GM19395 (cell line): ENCODE measurements at regions not wholly inside any gene's neighbourhood (a gene's known extent, or its start where the extent isn't known, plus 50 kb on each side); places are given as distances from the start of the nearest gene placed in this dataset.

Experiments used
- ATAC-seq: cut with Tn5 transposase; IDR thresholded peaks from one replicate; pipeline ENCODE4 v1.9.1; 2021; ENCODE audit warnings: mild to moderate bottlenecking, moderate library complexity; ENCODE audit not compliant: unreplicated experiment

DNA sequence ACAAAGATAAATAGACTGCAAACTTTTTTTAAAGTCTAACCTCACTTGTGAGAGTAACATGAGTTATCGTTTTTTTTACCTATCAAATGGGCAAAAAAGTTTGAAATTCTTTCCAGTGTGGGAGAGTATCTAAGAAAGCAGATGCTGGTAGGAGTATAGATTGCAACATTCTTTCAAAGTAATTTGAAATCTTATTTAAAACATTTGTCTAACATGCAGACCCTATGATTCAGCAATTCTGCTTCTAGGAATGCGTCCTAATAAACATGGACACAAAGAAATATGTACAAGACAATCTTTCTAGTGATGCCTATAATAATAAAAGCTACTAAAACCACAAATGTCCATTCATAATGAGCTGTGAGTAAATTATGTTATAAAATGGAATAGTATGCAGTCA lies 110.4 kb upstream of the TMCC3 start:
- ATAC-seq: no peak

DNA sequence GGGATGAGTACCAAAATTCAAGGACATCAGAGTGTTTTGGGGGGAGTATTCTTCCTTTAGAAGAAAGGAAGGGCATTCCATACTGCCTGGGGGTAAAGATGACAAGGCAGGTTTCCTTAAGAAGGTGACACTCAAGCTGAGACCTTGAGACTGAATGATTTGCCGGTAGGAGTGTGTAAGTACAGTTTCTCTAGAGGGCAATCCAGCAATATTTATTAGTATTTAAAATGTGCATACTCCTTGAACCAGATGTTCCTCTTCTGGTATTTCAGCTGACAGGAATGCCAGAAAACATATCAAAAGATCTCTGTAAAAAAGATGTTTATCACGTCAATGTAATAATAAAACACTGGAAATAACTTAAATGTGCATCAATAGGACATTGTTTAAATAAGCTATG lies 106.4 kb upstream of the TMCC3 start:
- ATAC-seq: no peak

DNA sequence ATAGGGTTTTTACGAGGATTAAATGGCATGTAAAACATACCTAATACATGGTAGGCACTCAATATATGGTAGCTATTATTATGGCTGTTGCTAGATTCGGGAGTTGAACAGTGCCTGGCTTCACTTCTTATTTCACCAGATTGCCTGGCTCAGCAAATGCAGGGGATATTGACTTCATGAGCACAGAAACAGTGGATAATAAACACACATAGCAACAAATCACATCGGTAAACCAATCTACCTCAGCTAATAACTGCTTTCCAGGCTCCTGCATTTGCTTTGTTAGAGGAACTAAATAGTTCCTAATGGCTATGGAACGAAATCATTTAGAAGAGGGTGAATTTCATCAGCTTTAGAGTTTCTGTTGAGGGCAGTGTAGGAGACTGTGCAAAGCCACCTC lies 105.2 kb upstream of the TMCC3 start:
- no peak for ATAC-seq

DNA sequence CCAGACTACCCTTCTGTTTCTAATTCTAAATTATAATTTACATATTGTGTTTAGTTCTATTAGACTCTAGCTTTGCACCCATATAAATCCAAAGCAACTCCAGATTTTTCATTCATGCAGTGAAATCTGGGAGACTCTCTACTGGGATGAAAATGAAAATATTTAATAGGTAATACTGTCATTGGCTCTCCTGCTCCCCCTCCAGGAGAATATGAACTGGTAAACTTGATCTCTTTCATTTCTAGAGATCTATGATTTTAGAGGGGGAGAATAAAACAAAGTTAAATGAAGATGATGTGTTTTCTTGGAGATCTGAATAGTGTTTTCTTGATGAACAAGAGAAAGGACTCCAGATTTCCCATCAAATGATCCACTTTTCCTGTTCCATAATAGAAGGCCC lies 104.3 kb upstream of the TMCC3 start:
- no peak for ATAC-seq

DNA sequence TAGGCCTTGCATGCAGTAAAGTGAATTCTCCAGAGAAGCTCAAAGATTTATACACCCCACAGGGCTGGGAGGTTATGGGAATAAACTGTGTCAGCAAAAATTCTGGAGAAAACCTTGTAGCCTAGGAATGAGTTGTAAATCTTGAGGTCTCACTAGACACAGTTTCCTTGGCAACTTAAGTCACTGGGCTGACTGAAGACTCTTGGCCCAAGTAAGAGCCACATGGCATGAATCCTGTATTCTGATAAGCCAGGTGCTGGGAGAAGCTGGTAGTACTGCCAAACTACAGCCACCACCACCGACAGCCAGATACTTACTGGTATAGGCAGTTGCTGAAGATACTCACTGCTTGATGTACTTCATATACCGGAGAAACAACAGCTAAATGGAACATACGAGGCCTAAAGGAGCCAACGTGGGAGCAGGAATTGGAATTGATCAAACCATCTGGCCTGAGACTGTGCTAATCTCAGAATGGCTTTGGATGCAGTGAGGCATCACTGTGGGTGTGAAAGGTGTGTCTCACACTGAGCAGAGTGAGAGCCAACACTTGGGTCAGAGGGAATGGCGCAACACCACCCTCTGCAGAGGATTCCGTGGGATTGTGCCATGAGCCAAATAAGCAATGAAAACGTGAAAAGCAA lies 102.8 kb upstream of the TMCC3 start:
- no peak for ATAC-seq

DNA sequence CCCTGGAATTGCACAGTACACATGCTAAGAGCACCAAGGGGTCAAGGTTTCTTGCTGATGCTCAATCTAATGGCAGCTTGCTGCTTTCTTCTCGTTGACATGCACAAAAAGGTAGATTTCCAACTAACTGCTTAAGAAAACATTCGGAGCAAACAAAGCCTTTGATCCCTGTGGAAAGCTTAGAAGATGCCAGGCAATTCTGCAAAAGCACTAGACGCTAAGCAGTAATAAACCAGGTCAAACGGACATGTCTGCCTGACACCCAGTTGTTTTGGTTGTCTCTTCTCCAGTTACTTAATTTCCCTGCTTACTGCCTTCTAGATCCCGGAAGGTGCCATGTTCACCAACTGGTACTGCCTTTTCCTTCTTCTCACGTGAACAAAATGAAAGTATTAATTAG lies 100.5 kb upstream of the TMCC3 start:
- no peak for ATAC-seq

DNA sequence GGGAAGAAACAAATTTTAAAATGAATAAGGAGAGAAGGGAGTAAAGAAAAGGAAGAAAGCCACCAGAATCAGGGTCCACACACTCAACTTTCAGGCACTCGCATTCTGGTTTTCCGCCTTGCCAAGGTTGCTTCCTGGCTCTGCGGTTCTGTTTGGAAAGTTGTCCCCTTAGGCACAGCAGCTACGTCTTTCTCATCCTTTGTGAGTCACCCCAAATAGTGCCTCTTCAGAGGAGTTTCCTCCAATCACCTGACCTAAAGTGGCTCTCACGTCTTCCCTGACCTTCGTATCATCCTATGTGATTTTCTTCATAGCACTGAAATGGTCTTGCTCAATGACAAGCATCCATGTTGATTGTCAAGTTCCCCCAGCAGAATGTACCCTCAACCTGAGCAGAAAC lies 99.5 kb upstream of the TMCC3 start:
- no peak for ATAC-seq

DNA sequence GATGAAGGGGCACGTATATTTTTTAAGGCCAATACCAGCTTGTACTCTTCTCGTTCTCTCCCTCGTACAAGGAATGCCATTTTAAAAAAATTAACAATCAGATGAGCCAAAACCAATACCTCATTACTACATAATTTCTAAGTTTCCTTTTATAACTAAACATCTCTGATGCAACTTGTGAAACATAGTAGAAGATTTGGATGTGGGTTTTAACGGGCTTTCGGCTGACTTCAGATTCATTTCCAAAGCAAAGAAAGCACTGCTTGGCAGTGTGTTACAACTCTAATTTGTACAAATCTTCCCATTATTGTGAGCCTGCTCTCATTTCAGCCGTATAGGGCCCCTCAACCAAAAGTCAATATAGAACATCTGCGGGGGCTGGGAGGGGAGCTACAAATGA lies 99.1 kb upstream of the TMCC3 start:
- ATAC-seq: no peak

DNA sequence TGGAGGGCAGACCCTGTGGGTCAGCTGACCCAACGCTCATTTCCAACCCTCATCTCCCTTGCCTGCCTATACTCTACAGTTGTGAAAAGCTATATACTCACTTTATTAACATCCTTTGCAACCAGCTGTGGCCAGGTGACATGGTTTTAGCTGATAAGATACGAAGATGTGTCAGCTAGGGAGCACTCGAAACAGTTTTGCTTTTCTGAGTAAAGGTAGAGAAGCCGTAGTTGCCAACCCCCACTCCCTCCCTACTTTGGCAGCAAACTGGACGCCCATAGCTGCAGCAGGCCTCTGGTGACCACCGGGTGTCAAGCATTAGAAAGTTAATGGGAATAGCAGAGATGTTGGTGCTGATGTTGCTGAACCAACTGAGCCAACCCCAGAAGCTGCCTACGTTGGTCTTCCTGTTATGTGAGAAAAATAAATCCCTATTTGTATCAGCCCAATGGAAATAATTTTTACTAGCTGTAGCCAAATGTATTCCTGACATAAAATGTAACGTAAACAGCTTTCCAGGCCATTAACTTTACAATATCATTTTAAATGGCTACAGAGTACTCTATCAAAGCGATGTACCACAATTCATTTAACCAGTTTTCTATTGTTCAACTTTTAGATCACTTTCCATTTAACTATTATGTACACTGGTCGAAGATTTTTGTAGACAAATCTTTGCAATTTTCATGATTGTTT lies 98.5 kb upstream of the TMCC3 start:
- ATAC-seq: no peak

DNA sequence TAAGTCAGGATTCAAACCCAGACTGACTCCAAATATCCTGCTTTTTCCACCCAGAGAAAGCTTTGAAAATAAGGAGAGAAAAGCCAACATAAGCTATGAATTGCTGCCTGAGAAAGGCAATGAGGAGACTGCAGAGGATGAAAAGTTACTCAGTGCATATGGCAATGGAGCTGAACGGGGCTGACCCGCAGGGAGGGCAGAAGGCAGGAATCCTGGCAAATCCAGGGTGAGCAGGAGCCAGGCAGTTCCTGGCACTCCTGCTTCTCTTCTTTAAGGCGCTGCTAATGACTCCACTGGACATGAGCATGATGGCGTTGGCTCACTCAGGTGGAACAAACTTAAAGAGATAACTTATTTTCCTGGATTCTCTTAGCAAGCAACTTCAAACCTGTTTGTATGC lies 95.2 kb upstream of the TMCC3 start:
- ATAC-seq: no peak

DNA sequence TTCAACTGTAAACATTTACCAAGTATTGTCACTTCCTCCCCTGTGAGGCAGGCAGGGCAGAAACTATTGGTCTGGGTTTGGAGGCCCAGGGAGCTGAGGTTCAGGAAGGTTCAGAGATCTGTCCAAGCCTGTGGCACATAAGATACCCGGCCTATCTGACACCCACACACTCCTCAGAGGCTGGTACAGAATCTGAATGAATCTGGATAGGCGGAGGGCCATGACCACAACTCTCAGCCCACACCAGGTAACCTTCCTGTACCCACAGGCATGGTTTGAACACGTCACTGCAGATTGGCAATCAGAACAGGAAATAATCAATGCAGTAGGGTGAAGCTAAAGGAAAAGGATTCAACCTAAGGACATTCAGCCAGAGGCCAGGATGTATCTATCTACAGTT lies 92.8 kb upstream of the TMCC3 start:
- ATAC-seq: no peak

DNA sequence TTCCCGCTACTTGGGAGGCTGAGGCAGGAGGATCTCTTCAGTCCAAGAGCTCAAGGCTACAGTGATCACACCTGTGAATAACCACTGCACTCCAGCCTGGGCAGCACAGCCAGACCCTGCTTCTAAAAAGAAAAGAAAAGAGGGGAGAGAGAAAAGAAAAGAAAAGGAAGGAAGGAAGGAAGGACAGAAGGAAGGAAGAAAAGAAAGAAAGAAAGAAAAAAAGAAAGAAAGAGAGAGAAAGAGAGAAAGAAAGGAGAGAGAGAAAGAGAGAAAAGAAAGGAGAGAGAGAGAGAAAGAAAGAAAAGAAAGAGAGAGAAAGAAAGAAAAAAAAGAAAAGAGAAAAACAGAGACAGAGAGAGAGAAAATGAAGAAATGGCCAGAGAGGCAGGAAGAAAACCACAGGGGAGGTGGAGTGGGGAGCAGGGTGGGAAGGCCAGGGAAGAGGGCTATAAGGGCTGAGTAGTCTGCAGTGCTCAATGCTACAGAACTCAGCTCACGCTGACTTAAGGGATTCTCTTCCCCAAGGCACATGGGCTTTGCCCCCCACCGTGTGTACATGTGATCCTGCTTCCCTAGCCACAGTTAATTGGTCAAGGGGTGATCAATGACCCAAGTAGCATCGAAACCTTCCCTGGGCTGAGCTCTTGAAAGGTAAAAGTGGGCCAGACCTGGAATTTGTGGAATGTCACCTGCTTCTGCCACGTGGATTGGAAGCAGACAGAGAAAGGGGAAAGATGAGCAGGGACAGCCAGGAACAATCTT lies 90.4 kb upstream of the TMCC3 start:
- ATAC-seq: no peak

DNA sequence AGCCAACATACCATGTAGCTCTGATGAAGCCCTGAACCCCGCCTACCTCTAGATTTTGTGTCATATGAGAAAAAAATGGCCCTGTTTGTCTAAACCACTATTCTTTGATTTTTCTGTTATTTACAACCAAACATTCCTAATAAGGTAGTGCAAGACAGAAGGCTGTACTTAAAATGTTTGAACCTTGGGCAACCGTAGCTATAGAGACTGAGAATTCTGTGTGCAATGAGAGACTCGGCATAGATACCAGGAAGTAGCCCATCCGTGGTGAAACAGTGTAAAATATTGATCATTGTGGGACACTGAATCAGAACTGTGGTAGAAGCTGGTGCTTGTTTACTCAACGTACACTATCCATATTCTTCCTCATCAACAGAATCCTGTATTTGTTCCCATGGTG lies 86.5 kb upstream of the TMCC3 start:
- ATAC-seq: no peak

DNA sequence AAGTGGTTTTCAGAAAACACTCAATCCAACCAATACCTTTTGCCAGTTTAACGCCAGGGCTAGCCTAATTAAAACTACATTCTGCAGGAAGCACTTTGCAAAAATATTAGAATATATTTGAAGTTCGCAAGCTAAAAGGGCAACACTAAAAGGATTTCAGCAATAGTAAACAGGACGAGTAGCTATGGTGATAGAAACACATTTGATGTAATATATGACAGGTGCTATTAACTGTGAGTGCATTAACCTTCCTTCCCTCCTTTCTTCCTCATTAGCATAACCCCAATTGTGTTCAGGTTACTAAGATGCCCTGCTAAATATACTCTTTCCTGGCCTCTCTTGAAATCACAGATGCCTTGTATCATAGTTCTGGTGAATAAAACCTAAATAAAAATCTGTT lies 85.6 kb upstream of the TMCC3 start:
- ATAC-seq: no peak

DNA sequence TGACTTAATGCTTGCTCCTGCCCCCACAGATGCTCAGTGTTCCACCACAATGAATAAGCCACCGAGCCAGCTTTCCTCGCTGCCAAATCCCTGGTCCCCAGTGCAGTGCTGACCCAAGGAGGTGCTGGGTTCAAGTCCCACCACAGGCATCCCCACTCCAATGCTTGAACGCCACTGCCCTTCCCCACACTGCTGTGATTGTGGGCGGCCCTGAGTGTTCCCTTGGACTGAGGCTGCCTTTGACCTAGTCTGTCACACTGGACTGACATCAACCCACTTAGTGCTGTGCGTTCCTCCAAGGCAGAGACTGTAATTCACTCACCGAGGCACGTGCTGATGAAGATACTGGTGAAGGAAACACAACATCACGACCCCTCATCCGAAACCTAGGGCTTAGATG lies 83.4 kb upstream of the TMCC3 start:
- ATAC-seq: no peak

DNA sequence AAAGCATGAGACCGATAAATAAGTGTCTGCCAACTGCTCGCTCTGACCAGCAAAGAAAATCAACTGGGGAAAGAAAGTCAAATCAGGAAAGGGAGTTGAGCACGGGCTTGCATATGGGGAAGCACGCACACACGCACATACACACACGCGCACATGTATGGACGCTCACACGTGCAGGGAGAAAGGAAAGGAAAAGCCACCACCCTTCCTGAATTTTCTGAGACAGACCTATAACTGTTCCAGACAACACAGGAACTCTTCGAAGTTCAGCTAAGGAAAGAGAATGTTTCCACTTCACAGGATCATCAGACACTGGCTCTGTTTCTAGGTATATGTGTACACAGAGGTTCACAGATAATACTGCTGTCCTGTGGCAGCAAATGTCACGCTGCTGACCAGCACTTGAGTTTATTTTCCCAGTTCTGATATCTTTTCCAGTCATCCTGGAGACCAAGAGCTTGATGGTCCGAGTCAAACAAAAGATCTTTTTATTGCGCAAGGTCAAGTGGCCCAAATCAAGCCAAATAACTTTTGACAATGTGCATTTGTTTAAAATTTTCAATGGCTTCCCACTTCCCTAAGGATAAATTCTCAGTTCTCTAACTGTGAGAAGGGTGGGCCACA lies 82.1 kb upstream of the TMCC3 start:
- ATAC-seq: no peak

DNA sequence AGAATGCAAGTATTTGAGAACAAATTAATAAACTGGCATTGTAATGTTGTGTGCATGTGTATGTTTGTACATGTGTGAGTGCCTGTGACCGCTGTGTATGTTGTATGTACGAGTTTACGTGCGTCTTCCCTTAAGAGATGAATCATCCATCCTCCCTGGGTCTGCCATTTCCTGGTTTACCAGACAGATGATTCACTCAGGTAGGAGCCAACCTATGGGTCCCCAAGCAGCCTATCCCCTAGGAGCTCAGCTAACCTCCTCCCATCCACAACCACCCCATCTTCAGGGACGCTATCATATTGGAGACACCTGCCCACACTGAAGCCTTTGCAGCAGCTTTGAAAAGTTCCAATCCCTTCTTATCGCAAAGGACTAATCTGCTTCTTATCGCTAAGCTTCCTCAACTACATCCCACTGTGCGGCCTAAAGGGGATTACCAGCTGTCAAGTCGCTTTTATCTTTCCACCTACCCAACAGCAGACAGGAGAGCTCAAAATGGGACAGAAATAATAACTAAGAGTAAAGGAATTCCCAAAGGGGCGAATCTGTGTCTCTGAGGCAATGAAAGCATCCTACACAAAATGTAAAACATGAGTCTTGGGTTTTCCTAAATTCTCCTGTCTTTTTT lies 81.5 kb upstream of the TMCC3 start:
- ATAC-seq: no peak

DNA sequence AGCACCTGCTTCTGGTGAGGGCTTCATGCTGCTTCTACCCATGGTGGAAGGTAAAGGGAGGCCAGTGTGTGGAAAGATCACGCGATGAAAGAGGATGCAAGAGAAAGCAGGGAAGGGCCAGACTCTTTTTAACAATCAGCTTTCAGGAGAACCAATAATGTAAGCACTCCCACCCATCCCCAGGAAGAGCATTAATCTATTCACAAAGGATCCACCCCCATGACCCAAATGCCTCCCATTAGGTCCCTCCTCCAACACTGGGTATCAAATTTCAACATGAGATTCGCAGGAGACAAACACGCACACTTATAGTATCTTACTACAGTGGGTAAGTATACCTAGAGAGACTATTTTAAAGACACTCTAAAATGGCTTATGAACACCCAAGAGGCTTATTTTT lies 80.5 kb upstream of the TMCC3 start:
- no peak for ATAC-seq

DNA sequence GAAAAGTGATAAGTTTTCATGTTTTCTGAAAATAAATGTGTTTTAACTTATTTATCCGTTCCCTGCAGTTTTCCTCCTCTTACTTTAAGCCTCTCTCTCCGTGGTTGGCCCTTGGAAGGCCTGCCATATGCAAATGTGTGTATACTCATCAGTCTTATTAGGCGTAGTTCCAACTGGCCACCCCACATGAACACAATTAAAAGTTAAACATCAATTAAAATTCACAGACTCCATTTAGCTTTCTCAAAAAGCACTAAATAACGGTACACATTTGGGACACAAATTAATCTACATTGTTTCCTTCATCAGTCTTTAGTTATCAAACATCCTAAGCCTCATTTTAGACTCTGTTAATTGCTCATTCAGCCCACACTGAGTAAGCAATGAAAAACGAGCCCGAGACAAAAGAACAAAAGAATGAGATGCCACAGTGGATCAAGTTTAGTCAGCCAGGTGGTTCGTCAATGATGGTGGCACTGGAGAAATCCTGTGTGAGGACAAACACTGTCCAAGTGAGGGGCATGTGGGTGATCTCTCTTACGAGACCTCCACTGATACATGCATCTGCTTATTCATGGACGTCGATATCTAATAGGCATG lies 76.0 kb upstream of the TMCC3 start:
- ATAC-seq: no peak

DNA sequence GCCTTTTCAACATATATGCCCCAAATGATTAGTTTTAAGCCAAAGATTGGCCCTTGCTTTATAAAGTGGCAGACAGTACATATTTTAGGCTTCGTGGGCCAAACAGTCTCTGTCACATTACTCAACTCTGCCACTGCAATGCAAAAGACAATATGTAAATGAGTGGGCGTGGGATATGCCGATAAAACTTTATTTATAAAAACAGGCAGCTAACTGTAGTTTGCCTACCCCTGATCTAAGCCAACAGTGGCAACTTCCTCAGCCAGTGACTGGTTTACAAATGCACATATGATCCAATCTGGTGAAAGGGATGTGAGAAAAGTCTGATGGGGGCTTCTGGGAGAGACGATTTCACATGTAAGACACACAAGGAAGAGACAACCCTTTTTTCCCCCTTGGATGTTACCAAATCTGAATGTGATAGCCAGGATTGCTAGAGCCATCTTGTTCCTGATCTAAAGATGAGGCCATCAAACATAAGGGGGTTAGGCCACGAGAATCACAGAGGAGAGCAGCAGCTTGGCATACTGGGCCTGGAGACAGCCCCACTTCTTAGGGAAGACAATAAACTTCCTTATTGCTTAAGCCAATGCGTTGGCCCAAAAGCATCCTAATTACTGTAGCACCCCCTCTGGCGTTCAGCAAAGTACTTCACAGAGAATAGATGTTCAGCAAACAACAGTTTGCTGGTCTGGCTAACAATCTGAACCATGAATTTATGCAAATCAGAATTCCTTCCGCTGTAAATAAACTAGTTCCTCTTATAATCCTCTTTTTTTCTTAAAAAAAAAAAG lies 75.2 kb upstream of the TMCC3 start:
- ATAC-seq: no peak
